ENCODE measurements at regions not wholly inside any gene's neighbourhood (a gene's known extent, or its start where the extent isn't known, plus 50 kb on each side); places are given as distances from the start of the nearest gene placed in this dataset.

DNA sequence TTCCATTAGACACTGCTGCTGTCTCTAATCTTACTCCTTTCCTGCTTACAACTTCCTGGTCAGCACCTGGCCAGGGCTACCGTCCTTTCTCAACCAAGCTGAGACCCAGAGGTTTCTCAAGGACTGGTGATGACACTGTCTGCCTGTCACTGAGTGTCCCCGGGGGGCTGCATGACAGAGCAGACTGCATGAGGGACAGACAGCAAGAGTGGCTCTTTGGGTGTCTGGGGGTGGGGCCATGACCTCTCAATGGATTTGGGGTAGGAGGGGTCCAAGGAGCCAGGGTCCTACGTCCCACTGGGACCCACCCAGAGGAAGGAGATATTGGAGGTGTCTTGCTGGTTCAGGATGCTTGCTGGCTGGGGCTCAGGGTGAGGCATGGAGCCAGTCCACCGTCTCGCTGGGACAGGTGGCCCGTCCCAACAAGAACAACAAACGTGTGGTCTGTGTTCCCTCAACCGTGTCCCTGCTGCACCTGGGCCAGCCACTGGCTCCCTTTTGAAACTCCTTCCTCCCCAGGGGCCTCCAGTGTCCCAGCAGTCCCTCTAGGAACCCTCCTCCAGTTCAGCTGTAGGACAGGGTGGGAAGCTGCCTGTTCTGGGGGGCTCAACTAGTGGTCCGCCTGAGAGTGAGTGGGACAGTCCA is 344.6 kb upstream of the AJAP1 start:
- Mint-ChIP-seq H3K27me3 (ENCODE audit: unreplicated experiment) (peaks cover 9% of the 10 kb centered on the region), H3K4me3 (ENCODE audit: unreplicated experiment) (no peak overlapping the region), H3K9me3 (ENCODE audit: unreplicated experiment) (peaks cover 31% of the 10 kb centered on the region), H3K36me3 (ENCODE audit: low read depth, unreplicated experiment) (peaks cover 4% of the 10 kb centered on the region), H3K27ac (ENCODE audit: unreplicated experiment) (no peak overlapping the region), H3K4me1 (ENCODE audit: unreplicated experiment) (no peaks in the 10 kb centered on the region)
- DNase-seq (ENCODE audit: low spot score) = no peak
- TF ChIP-seq, protein P1, sequence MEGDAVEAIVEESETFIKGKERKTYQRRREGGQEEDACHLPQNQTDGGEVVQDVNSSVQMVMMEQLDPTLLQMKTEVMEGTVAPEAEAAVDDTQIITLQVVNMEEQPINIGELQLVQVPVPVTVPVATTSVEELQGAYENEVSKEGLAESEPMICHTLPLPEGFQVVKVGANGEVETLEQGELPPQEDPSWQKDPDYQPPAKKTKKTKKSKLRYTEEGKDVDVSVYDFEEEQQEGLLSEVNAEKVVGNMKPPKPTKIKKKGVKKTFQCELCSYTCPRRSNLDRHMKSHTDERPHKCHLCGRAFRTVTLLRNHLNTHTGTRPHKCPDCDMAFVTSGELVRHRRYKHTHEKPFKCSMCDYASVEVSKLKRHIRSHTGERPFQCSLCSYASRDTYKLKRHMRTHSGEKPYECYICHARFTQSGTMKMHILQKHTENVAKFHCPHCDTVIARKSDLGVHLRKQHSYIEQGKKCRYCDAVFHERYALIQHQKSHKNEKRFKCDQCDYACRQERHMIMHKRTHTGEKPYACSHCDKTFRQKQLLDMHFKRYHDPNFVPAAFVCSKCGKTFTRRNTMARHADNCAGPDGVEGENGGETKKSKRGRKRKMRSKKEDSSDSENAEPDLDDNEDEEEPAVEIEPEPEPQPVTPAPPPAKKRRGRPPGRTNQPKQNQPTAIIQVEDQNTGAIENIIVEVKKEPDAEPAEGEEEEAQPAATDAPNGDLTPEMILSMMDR (IDR thresholded peaks at IDR 0.05; ENCODE audit: unreplicated experiment) = no peak

DNA sequence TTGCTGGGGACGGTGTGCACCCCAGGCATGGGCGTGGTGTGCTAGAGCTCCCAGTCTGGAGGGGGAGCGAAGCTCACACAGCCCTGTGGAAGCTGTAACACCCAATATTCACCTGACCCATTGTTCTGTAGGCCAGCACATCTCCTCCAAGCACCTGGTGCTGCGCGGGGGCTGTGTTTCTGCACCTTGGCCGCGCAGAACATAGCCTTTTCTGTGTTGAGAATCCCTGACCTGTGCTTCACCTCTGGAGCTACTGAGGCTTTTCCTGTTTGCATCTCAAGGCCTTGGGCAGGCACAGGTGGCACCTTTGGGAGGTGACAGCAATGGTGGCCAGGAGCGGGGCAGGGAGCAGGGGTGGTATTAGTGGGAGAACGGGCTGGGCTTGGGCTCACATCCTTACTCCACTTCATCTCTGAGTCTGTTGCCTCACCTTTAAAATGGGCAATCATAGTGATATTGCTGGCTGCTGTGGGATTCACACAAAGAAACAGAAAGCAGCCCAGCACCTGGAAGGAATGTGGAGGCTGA is 343.9 kb upstream of the AJAP1 start:
- Mint-ChIP-seq H3K9me3 (ENCODE audit: unreplicated experiment) (peaks cover 33% of the 10 kb centered on the region), H3K36me3 (ENCODE audit: low read depth, unreplicated experiment) (peaks cover 4% of the 10 kb centered on the region), H3K4me3 (ENCODE audit: unreplicated experiment) (no peak overlapping the region), H3K27ac (ENCODE audit: unreplicated experiment) (no peak overlapping the region), H3K27me3 (ENCODE audit: unreplicated experiment) (peaks cover 11% of the 10 kb centered on the region), H3K4me1 (ENCODE audit: unreplicated experiment) (no peaks in the 10 kb centered on the region)
- TF ChIP-seq, protein P1 (IDR thresholded peaks at IDR 0.05; ENCODE audit: unreplicated experiment) = no peak
- DNase-seq (ENCODE audit: low spot score) = no peak

DNA sequence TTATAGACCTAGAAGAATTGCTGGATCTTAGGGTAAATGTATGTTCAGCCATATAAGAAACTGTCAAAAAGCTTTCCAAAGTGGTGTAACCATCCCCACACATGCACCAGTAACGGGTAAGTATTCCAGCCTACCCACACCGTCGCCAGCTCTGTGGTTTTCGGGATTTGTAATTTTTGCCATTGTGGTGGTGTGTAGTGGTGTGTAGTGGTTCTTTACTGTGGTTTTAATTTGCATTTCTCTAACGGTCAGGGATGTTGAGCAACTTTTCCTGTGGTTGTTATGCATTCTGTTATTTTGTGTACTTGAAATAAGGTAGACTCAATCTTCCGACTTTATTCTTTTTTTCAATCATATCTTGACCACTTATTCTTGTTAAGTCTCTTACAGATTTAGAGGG is 342.4 kb upstream of the AJAP1 start:
- Mint-ChIP-seq H3K4me3 (ENCODE audit: unreplicated experiment) (no peak overlapping the region), H3K9me3 (ENCODE audit: unreplicated experiment) (peaks cover 33% of the 10 kb centered on the region), H3K4me1 (ENCODE audit: unreplicated experiment) (no peaks in the 10 kb centered on the region), H3K36me3 (ENCODE audit: low read depth, unreplicated experiment) (peaks cover 4% of the 10 kb centered on the region), H3K27ac (ENCODE audit: unreplicated experiment) (no peak overlapping the region), H3K27me3 (ENCODE audit: unreplicated experiment) (peaks cover 11% of the 10 kb centered on the region)
- DNase-seq (ENCODE audit: low spot score) = no peak
- TF ChIP-seq, protein P1 (IDR thresholded peaks at IDR 0.05; ENCODE audit: unreplicated experiment) = no peak

DNA sequence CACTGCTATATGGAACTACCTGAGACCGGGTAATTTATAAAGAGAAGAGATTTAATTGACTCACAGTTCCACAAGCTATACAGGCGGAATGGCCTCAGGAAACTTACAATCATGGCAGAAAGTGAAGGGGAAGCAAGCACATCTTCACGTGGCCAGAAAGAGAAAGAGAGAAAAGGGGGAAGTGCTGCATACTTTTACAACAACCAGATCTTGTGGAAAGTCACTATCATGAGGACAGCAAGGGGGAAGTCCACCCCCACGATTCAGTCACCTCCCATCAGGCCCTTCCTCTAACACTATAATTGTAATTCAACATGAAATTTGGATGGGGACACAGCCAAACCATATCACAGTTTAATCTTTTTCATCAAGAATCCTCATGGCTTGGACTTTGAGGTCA is 339.2 kb upstream of the AJAP1 start:
- H3K9me3 Mint-ChIP-seq (ENCODE audit: unreplicated experiment) = peaks cover 26% of the 10 kb centered on the region
- TF ChIP-seq, protein P1 (IDR thresholded peaks at IDR 0.05; ENCODE audit: unreplicated experiment) = no peak
- no peak overlapping the region for H3K4me3 Mint-ChIP-seq (ENCODE audit: unreplicated experiment)
- H3K27me3 Mint-ChIP-seq (ENCODE audit: unreplicated experiment) = peaks cover 11% of the 10 kb centered on the region
- H3K27ac Mint-ChIP-seq (ENCODE audit: unreplicated experiment) = no peak overlapping the region
- peaks cover 4% of the 10 kb centered on the region for H3K36me3 Mint-ChIP-seq (ENCODE audit: low read depth, unreplicated experiment)
- DNase-seq (ENCODE audit: low spot score) = no peak
- no peaks in the 10 kb centered on the region for H3K4me1 Mint-ChIP-seq (ENCODE audit: unreplicated experiment)

DNA sequence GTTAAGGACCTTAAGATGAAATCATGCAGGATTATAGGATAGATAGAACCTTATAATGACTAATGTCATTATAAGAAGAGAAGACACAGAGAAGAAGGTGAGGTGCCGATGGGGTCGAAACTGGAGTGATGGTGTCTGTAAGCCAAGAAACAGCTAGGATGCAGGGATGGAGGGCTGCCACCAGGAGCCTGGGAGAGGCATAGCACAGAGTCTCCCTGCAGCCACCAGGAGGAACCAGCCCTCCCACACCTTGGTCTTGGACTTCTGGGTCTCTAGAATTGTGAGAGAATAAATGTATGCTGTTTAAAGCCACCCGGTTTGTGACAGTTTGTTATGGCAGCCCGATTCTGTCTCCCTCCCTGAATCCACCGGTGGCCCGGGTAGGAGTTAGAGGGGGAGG is 337.2 kb upstream of the AJAP1 start:
- no peaks in the 10 kb centered on the region for H3K36me3 Mint-ChIP-seq (ENCODE audit: low read depth, unreplicated experiment)
- TF ChIP-seq, protein P1 (IDR thresholded peaks at IDR 0.05; ENCODE audit: unreplicated experiment) = no peak
- H3K4me1 Mint-ChIP-seq (ENCODE audit: unreplicated experiment) = no peaks in the 10 kb centered on the region
- peaks cover 34% of the 10 kb centered on the region for H3K9me3 Mint-ChIP-seq (ENCODE audit: unreplicated experiment)
- DNase-seq (ENCODE audit: low spot score) = no peak
- no peak overlapping the region for H3K27ac Mint-ChIP-seq (ENCODE audit: unreplicated experiment)
- H3K27me3 Mint-ChIP-seq (ENCODE audit: unreplicated experiment) = peaks cover 7% of the 10 kb centered on the region
- H3K4me3 Mint-ChIP-seq (ENCODE audit: unreplicated experiment) = no peak overlapping the region
